Activated T-helper 1 cell treated with anti-CD3 and anti-CD28 coated beads, Interleukin-12 subunit alpha, Interleukin-12 subunit beta, Interleukin-2, Interleukin-4 antibody, amounts not matched to agents 30 ng/mL and 10 ng/mL and 1 ng/mL, durations not matched to agents 14 hours and 24 hours and 36 hours (primary cell): ENCODE measurements at regions not wholly inside any gene's neighbourhood (a gene's known extent, or its start where the extent isn't known, plus 50 kb on each side); places are given as distances from the start of the nearest gene placed in this dataset.

Source experiments
- DNase-seq: peaks from one replicate; pipeline ENCODE4 v3.0.0; 2021; ENCODE audit warnings: low spot score
- H3K27ac Mint-ChIP-seq: one replicate; pipeline ENCODE4 v1.8.0; 2021; ENCODE audit warnings: mild to moderate bottlenecking, mixed read lengths
- H3K27me3 Mint-ChIP-seq: one replicate; pipeline ENCODE4 v1.8.0; 2022; ENCODE audit warnings: mild to moderate bottlenecking, moderate library complexity, mixed read lengths; ENCODE audit not compliant: insufficient read depth
- H3K36me3 Mint-ChIP-seq: one replicate; pipeline ENCODE4 v1.8.0; 2021; ENCODE audit warnings: low read depth, mixed read lengths
- H3K4me1 Mint-ChIP-seq: one replicate; pipeline ENCODE4 v1.8.0; 2021; ENCODE audit warnings: low read depth, mixed read lengths
- H3K4me3 Mint-ChIP-seq: one replicate; pipeline ENCODE4 v1.8.0; 2021; ENCODE audit warnings: mild to moderate bottlenecking, moderate library complexity, mixed read lengths
- H3K9me3 Mint-ChIP-seq: one replicate; pipeline ENCODE4 v1.8.0; 2021; ENCODE audit warnings: mixed read lengths
- intact Hi-C: fragments of 100-400 bp; cut with micrococcal nuclease; formaldehyde crosslinking; loops from one replicate; pipeline ENCODE4 v1.15.1; 2024

DNA sequence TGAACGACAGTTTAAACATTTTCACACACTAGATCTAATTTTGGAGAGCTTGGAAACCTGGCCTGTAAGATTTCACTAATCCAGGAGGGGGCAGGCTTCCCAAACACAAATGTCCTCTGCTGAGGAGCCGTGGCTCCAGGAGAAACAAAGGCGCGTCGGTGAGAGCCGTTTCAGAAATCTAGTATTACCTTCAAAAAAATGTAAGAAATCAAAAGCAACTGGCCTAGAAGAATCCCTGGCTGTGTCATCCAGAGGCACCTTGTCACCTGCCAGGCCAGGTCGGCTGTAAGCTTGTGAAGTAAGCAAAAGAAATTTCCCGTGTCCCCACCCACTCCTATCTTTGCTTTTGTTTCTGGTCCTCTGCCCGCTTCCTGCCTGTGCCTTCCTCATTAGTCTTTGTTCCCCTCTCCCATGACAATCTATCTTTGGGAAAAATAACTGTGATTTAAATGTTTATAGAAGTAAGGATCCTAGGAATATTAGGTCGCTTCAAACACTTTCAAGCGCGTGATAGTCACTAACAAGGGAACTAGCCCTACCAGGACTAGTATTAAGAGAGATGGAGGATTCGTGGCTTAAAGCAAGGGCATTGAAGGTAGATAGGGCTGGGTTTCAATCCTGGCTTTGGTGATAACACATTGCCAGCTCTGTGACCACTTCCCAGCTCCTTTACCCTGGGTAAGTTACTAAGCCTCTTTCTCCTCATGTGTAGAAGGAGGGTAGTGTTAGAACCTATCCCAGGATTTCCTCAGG is 99.5 kb upstream of the STK39 start:
- DNase-seq: peak; percentile 43
- Mint-ChIP-seq H3K36me3 (no peaks in the 10 kb centered on the region), H3K4me1 (peaks cover 9% of the 10 kb centered on the region), H3K27me3 (peaks cover 19% of the 10 kb centered on the region), H3K9me3 (no peaks in the 10 kb centered on the region), H3K27ac (no peak overlapping the region), H3K4me3 (peak overlapping the region; percentile 72)
- intact Hi-C loops: loop anchor here (1.0 to 2.0 kb wide), 7 partner anchors 108 to 573 kb away; no protein-coding TSS in a partner anchor

DNA sequence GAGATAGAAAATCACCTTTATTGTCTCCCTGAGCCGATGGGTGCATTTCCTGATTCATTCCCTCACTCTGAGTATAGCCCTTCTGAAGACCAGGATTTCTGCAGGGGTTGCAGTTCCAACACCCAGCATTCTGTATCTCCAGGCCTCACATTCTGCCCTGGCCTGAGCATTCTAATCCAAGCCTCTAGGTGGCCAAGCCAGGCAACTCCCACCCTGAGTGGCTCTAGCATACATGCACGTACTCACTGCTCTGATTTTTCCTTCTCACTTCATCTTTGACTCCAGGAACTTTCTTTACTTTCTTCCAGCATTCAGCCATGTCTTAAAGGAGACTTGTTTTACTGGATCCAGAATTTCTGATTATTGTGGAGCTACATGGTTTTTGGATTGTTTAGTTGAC is 100.7 kb upstream of the STK39 start:
- DNase-seq: no peak
- no peak overlapping the region for H3K27ac Mint-ChIP-seq
- H3K4me1 Mint-ChIP-seq: peaks cover 9% of the 10 kb centered on the region
- H3K36me3 Mint-ChIP-seq: no peaks in the 10 kb centered on the region
- peaks cover 2% of the 10 kb centered on the region for H3K9me3 Mint-ChIP-seq
- peaks cover 23% of the 10 kb centered on the region for H3K27me3 Mint-ChIP-seq
- no peak overlapping the region for H3K4me3 Mint-ChIP-seq
- intact Hi-C loops: no loop called here

DNA sequence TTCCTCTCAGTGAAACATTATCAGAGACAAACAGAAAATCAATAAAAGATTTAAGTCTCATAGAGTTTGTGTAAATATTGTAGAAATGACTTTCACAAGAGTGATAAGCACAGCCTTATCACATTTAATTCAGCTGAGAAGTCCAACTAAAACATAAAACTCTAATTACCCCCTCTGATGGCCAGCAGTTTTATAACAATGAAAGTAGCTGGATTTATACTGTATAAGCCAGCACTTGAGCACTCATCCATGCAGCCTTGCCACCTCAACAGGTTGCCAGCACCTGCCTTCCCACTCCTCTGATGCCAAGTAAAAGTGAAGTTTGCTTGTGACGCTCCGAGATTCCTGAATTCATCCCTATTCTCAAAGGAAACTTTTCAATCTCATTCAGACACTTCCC is 103.0 kb upstream of the STK39 start:
- H3K36me3 Mint-ChIP-seq: no peaks in the 10 kb centered on the region
- intact Hi-C loops: no loop called here
- no peak for DNase-seq
- H3K4me1 Mint-ChIP-seq: peaks cover 19% of the 10 kb centered on the region
- no peak overlapping the region for H3K27ac Mint-ChIP-seq
- peaks cover 10% of the 10 kb centered on the region for H3K9me3 Mint-ChIP-seq
- peaks cover 17% of the 10 kb centered on the region for H3K27me3 Mint-ChIP-seq
- no peak overlapping the region for H3K4me3 Mint-ChIP-seq

DNA sequence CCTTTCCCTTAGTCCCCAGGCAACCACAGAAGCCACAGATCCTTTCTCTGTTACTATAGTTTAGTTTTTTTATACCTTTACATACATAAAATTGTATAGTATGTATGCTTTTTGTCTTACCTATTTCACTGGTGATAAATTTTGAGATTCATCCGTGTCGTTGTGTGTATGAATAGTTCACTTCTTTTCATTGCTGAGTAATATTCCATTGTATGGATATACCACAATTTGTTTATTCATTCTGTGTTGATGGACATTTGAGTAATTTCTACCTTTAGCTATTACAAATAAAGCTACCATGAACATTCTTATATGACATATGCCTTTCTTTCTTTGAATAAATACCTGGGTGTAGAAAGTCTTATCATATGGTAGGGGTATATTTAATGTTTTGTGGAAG is 102.8 kb upstream of the CERS6 start:
- Mint-ChIP-seq H3K27ac (no peak overlapping the region), H3K27me3 (peaks cover 10% of the 10 kb centered on the region), H3K4me1 (peaks cover 21% of the 10 kb centered on the region)

DNA sequence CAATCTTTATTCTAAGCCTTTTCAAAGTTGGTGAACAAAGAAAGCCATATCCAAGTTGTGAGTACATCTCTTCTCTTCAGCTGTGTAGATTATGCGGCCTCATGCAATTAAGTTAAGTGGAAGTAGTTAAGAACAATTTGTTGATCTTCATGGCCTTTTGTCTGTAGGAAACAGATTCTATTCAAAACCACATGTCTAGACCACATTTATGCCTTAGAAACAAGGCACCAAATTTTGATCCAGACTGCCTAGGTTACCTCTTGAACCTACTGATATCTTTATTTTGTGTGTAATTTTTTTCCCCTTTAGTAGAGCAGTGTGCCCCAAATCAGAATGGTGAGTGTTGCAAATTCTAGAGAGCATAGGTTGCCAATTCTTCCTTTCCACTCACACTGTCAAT is 101.6 kb upstream of the CERS6 start:
- intact Hi-C loops: no loop called here
- Mint-ChIP-seq H3K27me3 (peaks cover 7% of the 10 kb centered on the region), H3K27ac (no peak overlapping the region), H3K36me3 (no peaks in the 10 kb centered on the region), H3K9me3 (peaks cover 10% of the 10 kb centered on the region), H3K4me3 (no peak overlapping the region), H3K4me1 (peaks cover 32% of the 10 kb centered on the region)
- DNase-seq: no peak

More for the DNA sequence above, 102.8 kb upstream of the CERS6 start:
- peaks cover 10% of the 10 kb centered on the region for H3K9me3 Mint-ChIP-seq
- no peak for DNase-seq
- intact Hi-C loops: no loop called here
- H3K36me3 Mint-ChIP-seq: no peaks in the 10 kb centered on the region
- H3K4me3 Mint-ChIP-seq: no peak overlapping the region

DNA sequence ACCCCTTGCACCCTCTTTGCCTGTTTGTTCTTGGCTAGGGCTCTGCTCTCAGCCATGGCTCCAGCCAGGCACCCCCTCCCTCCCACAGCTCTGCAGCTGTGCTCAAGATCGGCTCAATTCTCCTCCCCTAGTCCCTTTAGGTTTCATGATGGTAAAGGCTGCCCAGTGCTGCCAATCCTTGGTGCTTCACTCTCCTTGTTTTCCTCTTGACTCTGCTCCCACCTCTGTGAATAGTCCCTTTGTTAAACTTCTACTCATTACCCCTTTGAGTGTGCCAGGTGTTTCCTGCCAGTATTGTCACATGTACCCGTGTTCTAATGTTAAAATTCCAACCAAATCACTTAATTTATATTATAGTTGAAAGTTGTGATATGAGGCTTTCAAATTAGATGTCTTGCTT is 101.0 kb upstream of the CERS6 start:
- peaks cover 10% of the 10 kb centered on the region for H3K9me3 Mint-ChIP-seq
- intact Hi-C loops: no loop called here
- no peak overlapping the region for H3K27ac Mint-ChIP-seq

DNA sequence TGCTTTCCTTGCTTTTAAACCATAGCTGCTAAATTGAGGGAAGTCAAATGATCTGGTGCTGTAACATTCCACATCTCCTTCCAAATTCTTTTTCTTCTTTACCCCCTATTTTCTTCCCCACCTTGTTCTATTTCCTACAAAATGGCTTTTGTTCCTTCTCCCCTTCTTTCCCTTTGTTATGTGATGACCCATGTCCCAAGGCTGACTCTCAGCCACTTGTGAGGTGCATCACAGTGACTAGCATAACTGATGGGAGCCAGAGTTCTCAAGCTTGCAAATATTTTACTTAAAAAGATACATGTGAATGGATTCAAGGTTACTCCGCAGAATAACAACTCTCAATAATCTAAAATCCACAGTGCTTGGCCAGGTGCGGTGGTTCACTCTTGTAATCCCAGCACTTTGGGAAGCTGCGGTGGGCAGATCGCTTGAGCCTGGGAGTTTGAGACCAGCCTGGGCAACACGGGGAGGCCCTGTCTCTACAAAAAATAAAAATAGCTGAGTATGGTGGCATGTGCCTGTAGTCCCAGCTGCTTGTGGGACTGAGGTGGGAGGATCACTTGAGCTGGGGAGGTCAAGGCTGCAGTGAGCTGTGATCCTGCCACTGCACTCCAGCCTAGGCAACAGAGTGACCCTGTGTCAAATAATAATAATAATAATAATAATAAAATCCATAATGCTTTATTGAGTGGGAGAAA is 100.1 kb upstream of the CERS6 start:
- H3K27ac Mint-ChIP-seq: no peak overlapping the region
- H3K4me3 Mint-ChIP-seq: no peak overlapping the region
- peaks cover 10% of the 10 kb centered on the region for H3K9me3 Mint-ChIP-seq
- peaks cover 32% of the 10 kb centered on the region for H3K4me1 Mint-ChIP-seq
- intact Hi-C loops: no loop called here
- DNase-seq: no peak
- peaks cover 7% of the 10 kb centered on the region for H3K27me3 Mint-ChIP-seq
- H3K36me3 Mint-ChIP-seq: no peaks in the 10 kb centered on the region

More for the DNA sequence above, 101.0 kb upstream of the CERS6 start:
- Mint-ChIP-seq H3K4me3 (no peak overlapping the region), H3K4me1 (peaks cover 32% of the 10 kb centered on the region), H3K27me3 (peaks cover 7% of the 10 kb centered on the region), H3K36me3 (no peaks in the 10 kb centered on the region)
- no peak for DNase-seq

DNA sequence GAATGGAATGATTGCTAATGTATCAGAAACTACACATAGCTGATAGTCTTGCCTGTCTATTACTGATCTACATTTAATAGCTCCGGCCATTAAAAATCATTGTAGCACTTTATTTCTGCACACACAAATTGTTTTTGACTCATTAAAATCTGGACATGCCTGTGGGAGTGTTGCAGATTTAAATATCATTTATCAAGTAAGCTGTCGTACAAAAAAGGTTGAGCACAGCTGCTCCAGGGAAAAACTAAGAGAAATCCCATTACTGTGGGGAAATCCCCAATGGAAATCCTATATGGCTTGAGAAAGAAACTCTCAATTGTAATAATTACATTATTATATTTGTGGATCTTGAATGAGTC is 99.6 kb upstream of the CERS6 start:
- H3K36me3 Mint-ChIP-seq: no peaks in the 10 kb centered on the region
- intact Hi-C loops: no loop called here
- no peak overlapping the region for H3K4me3 Mint-ChIP-seq
- H3K9me3 Mint-ChIP-seq: peaks cover 10% of the 10 kb centered on the region
- DNase-seq: no peak
- H3K27ac Mint-ChIP-seq: no peak overlapping the region
- peaks cover 8% of the 10 kb centered on the region for H3K27me3 Mint-ChIP-seq
- peaks cover 32% of the 10 kb centered on the region for H3K4me1 Mint-ChIP-seq

DNA sequence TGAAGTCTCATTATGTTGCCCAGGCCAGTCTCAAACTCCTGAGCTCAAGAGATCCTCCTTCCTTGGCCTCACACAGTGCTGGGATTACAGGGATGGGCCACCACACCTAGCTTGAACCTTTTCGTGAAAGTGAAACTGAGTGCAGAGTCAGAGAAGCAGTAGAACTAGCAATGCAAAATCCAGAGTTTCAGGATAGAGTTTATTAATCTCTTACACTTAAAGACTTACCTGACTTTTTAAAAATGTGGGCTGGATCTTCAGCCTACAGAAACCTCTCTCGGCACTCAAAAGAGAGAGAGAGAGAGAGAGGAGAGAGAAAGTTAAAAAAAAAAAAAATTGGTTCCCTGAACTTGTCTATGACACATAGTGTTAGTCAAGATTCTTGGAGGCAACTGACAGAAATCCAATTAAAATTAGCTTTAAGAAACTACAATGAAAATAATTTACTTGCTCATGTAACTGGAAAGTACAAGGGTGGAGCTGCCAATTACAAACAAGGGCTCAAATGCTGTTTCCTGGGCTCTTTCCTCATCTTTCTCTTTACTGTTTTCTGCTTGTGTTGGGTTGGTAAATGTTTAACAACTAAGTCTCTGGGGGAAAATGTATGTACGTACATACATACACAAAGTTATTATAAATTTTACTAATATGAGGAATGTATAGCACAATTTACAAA is 98.1 kb upstream of the CERS6 start:
- Mint-ChIP-seq H3K36me3 (no peaks in the 10 kb centered on the region), H3K4me1 (peaks cover 32% of the 10 kb centered on the region), H3K27me3 (peaks cover 3% of the 10 kb centered on the region), H3K9me3 (peaks cover 16% of the 10 kb centered on the region), H3K4me3 (no peak overlapping the region), H3K27ac (no peak overlapping the region)
- intact Hi-C loops: no loop called here
- no peak for DNase-seq

DNA sequence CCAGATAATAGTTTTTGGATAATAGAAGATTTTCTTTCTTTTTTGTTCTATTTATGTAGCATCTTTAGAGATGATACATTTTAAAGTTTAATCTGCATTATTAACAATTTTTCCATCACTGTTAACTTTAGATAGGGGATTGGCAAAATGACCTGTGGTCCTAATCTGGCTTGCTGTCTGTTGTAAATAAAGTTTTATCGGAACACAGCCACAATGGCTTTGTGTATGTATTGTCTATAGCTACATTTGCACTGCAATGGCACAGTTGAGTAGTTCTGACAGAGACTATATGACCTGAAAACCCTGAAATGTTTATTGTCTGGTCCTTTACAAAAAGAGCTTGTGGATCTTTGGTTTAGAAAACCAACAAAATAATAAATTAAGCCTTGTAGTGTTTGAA is 97.0 kb upstream of the CERS6 start:
- Mint-ChIP-seq H3K27me3 (peaks cover 3% of the 10 kb centered on the region), H3K4me1 (peaks cover 32% of the 10 kb centered on the region), H3K9me3 (peaks cover 7% of the 10 kb centered on the region), H3K27ac (no peak overlapping the region), H3K4me3 (no peak overlapping the region), H3K36me3 (peaks cover under 1% of the 10 kb centered on the region)
- intact Hi-C loops: no loop called here
- DNase-seq: no peak

DNA sequence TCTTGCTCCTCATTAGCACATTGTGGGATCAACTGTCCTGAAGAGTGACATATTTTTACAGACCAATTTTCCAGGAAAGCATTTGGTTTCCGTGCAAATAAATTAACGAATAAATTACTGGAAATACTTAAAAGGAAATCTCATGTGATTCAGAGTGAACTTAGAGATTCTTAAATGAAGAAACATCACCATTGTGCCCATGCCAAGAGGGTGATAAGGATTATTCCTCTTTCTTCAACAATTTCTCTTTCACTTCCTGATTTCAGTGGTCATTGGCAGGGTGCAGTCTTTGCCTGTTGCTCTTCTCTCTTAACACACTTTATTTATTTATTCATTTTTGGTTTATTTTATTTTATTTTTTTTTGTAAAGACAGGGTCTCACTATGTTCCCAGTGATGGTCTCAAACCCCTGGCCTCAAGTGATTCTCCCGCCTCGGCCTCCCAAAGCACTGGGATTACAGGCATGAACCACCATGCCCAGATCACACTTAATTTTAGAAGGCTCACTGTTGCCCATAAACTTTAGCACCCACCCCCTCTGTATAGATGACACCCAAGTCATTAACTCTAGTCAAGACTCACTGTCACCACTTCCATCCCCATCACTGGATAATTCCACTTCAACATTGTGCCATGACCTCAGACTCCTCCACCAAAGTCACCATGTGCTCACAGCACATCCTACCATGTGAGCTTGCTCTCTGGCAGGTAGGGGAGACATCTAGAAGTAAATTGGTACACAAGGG is 92.6 kb upstream of the CERS6 start:
- no peak for DNase-seq
- H3K9me3 Mint-ChIP-seq: peaks cover 7% of the 10 kb centered on the region
- intact Hi-C loops: no loop called here
- H3K27ac Mint-ChIP-seq: no peak overlapping the region
- no peak overlapping the region for H3K4me3 Mint-ChIP-seq
- peaks cover 8% of the 10 kb centered on the region for H3K4me1 Mint-ChIP-seq
- H3K36me3 Mint-ChIP-seq: peaks cover 2% of the 10 kb centered on the region
- peaks cover 3% of the 10 kb centered on the region for H3K27me3 Mint-ChIP-seq

DNA sequence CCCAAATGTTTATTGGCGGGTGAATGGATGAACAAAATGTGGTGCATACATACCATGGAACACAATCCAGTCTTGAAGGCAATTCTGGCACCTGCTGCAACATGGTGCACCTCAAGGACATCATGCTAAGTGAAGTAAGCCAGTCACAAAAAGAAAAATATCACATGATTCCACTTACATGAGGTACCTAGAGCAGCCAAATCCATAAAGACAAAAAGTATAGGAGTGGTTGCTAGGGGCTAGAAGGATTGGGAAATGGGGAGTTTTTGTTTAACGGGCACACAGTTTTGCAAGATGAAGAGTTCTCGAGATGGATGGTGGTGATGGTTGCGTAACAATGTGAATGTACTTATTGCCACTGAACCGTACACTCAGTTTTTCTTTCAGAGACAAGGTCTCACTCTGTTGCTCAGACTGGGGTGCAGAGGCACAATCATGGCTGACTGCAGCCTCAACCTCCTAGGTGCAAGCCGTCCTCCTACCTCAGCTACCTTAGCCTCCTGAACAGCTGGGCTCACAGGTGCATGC is 90.9 kb upstream of the CERS6 start:
- peaks cover 2% of the 10 kb centered on the region for H3K36me3 Mint-ChIP-seq
- no peak for DNase-seq
- H3K27ac Mint-ChIP-seq: no peak overlapping the region
- H3K27me3 Mint-ChIP-seq: peaks cover 3% of the 10 kb centered on the region
- no peaks in the 10 kb centered on the region for H3K4me1 Mint-ChIP-seq
- peaks cover 7% of the 10 kb centered on the region for H3K9me3 Mint-ChIP-seq
- no peak overlapping the region for H3K4me3 Mint-ChIP-seq
- intact Hi-C loops: no loop called here
